Neural progenitor cell (in vitro differentiated cells): ENCODE measurements at regions not wholly inside any gene's neighbourhood (a gene's known extent, or its start where the extent isn't known, plus 50 kb on each side); places are given as distances from the start of the nearest gene placed in this dataset.
A peak's percentile ranks its signal among the peaks of the same experiment; 100 is the strongest.

Source experiments
- DNase-seq: peaks from one replicate; pipeline ENCODE4 v3.0.0-alpha.2; 2016; ENCODE audit warnings: low spot score
- H2AFZ ChIP-seq: fragments of 200-600 bp; sonication (generic); replicated peaks from 2 replicates; pipeline ENCODE4 v1.6.1; 2016; ENCODE audit warnings: antibody characterized with exemption
- H3F3A ChIP-seq: fragments of 200-600 bp; sonication (generic); 2 replicates; pipeline ENCODE4 v1.6.1; 2016; ENCODE audit warnings: antibody characterized with exemption, low read depth
- H3K27ac ChIP-seq: fragments of 200-600 bp; sonication (generic); 2 replicates; pipeline ENCODE4 v1.5.1; 2016; ENCODE audit warnings: mild to moderate bottlenecking
- H3K27me3 ChIP-seq: fragments of 200-600 bp; sonication (generic); 2 replicates; pipeline ENCODE4 v1.6.1; 2016; ENCODE audit warnings: mild to moderate bottlenecking, moderate library complexity
- H3K36me3 ChIP-seq: fragments of 200-600 bp; sonication (generic); 2 replicates; pipeline ENCODE4 v1.5.1; 2016
- H3K4me1 ChIP-seq: fragments of 200-600 bp; sonication (generic); 2 replicates; pipeline ENCODE4 v1.6.1; 2016; ENCODE audit warnings: mixed run types
- H3K4me2 ChIP-seq: fragments of 200-600 bp; sonication (generic); 2 replicates; pipeline ENCODE4 v1.6.1; 2016
- H3K4me3 ChIP-seq: fragments of 200-600 bp; sonication (generic); 2 replicates; pipeline ENCODE4 v1.5.1; 2016
- H3K79me2 ChIP-seq: fragments of 200-600 bp; sonication (generic); 2 replicates; pipeline ENCODE4 v1.6.1; 2016; ENCODE audit warnings: low read depth
- H3K9ac ChIP-seq: fragments of 200-600 bp; sonication (generic); 2 replicates; pipeline ENCODE4 v1.6.1; 2016
- H3K9me3 ChIP-seq: fragments of 200-600 bp; sonication (generic); 2 replicates; pipeline ENCODE4 v1.5.1; 2016; ENCODE audit warnings: low read depth
- H4K20me1 ChIP-seq: fragments of 200-600 bp; sonication (generic); 2 replicates; pipeline ENCODE4 v1.6.1; 2016; ENCODE audit warnings: low read depth
- H3K27ac Mint-ChIP-seq: 3 replicates; pipeline ENCODE4 v1.8.0; 2021; ENCODE audit warnings: mixed read lengths
- H3K27me3 Mint-ChIP-seq: 2 replicates; pipeline ENCODE4 v1.8.0; 2022; ENCODE audit warnings: low read depth, mild to moderate bottlenecking, inconsistent platforms, moderate library complexity, mixed read lengths; ENCODE audit not compliant: insufficient read depth
- H3K36me3 Mint-ChIP-seq: 3 replicates; pipeline ENCODE4 v1.8.0; 2021; ENCODE audit warnings: mixed read lengths
- H3K4me1 Mint-ChIP-seq: 3 replicates; pipeline ENCODE4 v1.8.0; 2021; ENCODE audit warnings: mixed read lengths
- H3K4me3 Mint-ChIP-seq: 3 replicates; pipeline ENCODE4 v1.8.0; 2021; ENCODE audit warnings: mild to moderate bottlenecking, moderate library complexity, mixed read lengths
- H3K9me3 Mint-ChIP-seq: 3 replicates; pipeline ENCODE4 v1.8.0; 2020; ENCODE audit warnings: mixed read lengths
- CTCF ChIP-seq: fragments of 200-600 bp; sonication (generic); IDR thresholded peaks from 2 replicates; pipeline ENCODE4 v1.5.1; 2017; ENCODE audit warnings: antibody characterized with exemption, mild to moderate bottlenecking
- EZH2 ChIP-seq: fragments of 200-600 bp; sonication (generic); IDR thresholded peaks from 2 replicates; pipeline ENCODE4 v1.6.1; 2017; ENCODE audit warnings: antibody characterized with exemption, mild to moderate bottlenecking, moderate library complexity
- EZH2phosphoT487 ChIP-seq: fragments of 200-600 bp; sonication (generic); IDR thresholded peaks from 2 replicates; pipeline ENCODE4 v1.6.1; 2017; ENCODE audit warnings: antibody characterized with exemption

GRCh38 chr11:123305601-123306375, 110.7 kb upstream of the CLMP start:
- Histone ChIP-seq H3K9me3 (no peaks in the 10 kb centered on the region), H3K9ac (no peak overlapping the region), H3K4me3 (no peak overlapping the region), H3K4me1 (peaks cover 38% of the 10 kb centered on the region), H3K36me3 (no peaks in the 10 kb centered on the region), H4K20me1 (no peaks in the 10 kb centered on the region), H3K27ac (no peak overlapping the region), H3F3A (peaks cover 4% of the 10 kb centered on the region), H2AFZ (no peak overlapping the region), H3K27me3 (peaks cover 38% of the 10 kb centered on the region), H3K79me2 (no peaks in the 10 kb centered on the region), H3K4me2 (no peak overlapping the region)
- Mint-ChIP-seq H3K27me3 (peaks cover 15% of the 10 kb centered on the region), H3K27ac (no peak overlapping the region), H3K4me1 (peaks cover 50% of the 10 kb centered on the region), H3K4me3 (no peak overlapping the region), H3K9me3 (no peaks in the 10 kb centered on the region), H3K36me3 (no peaks in the 10 kb centered on the region)
- TF ChIP-seq EZH2 (no peak), CTCF (no peak), EZH2phosphoT487 (no peak)
- no peak for DNase-seq

DNA sequence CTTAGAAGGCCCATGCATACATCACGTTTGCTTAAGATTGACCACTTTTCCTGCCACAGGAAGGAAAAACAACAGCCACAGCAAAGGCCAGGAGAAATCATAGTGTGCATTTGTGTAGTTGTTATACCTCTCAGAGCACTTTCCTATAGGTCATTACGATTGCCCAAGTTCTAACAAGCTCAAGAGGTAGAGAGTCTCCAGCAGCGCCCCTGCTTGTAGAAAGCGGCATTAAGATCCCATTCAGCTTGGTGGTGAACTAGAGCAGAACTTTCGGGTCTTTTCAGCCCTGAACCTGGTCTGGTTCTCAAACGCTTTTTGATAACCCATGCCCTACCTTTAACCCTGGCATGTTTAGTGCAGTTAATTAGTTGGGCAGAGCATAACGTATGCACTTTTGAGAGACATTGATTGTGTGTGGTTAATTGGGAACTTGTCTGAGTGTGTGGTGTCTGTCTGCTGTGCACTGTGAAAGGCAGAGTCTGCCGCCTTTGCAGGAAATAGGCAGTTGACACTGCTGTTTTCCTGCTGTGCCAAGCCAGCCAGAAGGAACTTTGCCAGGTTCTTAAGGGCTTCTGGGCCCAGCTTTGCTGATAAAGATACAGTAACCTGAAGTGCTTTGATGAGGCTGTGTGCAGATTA, 109.9 kb upstream of the CLMP start:
- peaks cover 50% of the 10 kb centered on the region for H3K4me1 Mint-ChIP-seq
- no peaks in the 10 kb centered on the region for H3K9me3 ChIP-seq
- H3K4me3 ChIP-seq = no peak overlapping the region
- H3K27me3 Mint-ChIP-seq = peaks cover 17% of the 10 kb centered on the region
- no peaks in the 10 kb centered on the region for H3K79me2 ChIP-seq
- H3K4me1 ChIP-seq = peaks cover 38% of the 10 kb centered on the region
- H3K36me3 ChIP-seq = no peaks in the 10 kb centered on the region
- H4K20me1 ChIP-seq = no peaks in the 10 kb centered on the region
- H2AFZ ChIP-seq = no peak overlapping the region
- H3K27ac Mint-ChIP-seq = no peak overlapping the region
- H3K4me3 Mint-ChIP-seq = no peak overlapping the region
- peak; percentile 36 for DNase-seq
- H3K36me3 Mint-ChIP-seq = no peaks in the 10 kb centered on the region
- no peak overlapping the region for H3K27ac ChIP-seq
- peaks cover 47% of the 10 kb centered on the region for H3K27me3 ChIP-seq
- H3F3A ChIP-seq = peaks cover 4% of the 10 kb centered on the region
- no peak for TF ChIP-seq EZH2
- TF ChIP-seq CTCF = peak; percentile 37
- H3K9me3 Mint-ChIP-seq = no peaks in the 10 kb centered on the region
- no peak overlapping the region for H3K4me2 ChIP-seq
- no peak overlapping the region for H3K9ac ChIP-seq

- H3K79me2 ChIP-seq = no peaks in the 10 kb centered on the region
- Mint-ChIP-seq H3K9me3 (no peaks in the 10 kb centered on the region), H3K4me1 (peaks cover 50% of the 10 kb centered on the region), H3K4me3 (no peak overlapping the region), H3K27ac (no peak overlapping the region), H3K36me3 (no peaks in the 10 kb centered on the region), H3K27me3 (peaks cover 19% of the 10 kb centered on the region)
- H3K4me2 ChIP-seq = no peak overlapping the region
- H2AFZ ChIP-seq = no peak overlapping the region
- H3F3A ChIP-seq = peaks cover 4% of the 10 kb centered on the region
- no peak overlapping the region for H3K9ac ChIP-seq
- peaks cover 35% of the 10 kb centered on the region for H3K4me1 ChIP-seq
- no peak overlapping the region for H3K4me3 ChIP-seq
- H4K20me1 ChIP-seq = no peaks in the 10 kb centered on the region
- peaks cover 47% of the 10 kb centered on the region for H3K27me3 ChIP-seq
- TF ChIP-seq CTCF = peak; percentile 3
- no peak for TF ChIP-seq EZH2phosphoT487
- DNase-seq = no peak
- H3K9me3 ChIP-seq = no peaks in the 10 kb centered on the region
- no peak overlapping the region for H3K27ac ChIP-seq
- H3K36me3 ChIP-seq = no peaks in the 10 kb centered on the region
Observed at GRCh38 chr11:123303924-123304323, 108.9 kb upstream of the CLMP start.
